GM23248 (cell line): ENCODE measurements at regions not wholly inside any gene's neighbourhood (a gene's known extent, or its start where the extent isn't known, plus 50 kb on each side); places are given as distances from the start of the nearest gene placed in this dataset.

Experiments
- EZH2 ChIP-seq: fragments of 200-600 bp; sonication (generic); IDR thresholded peaks from 2 replicates; pipeline ENCODE4 v1.6.1; 2018; ENCODE audit warnings: antibody characterized with exemption, mild to moderate bottlenecking; ENCODE audit not compliant: insufficient read depth, poor library complexity, severe bottlenecking
- EZH2phosphoT487 ChIP-seq: fragments of 200-600 bp; sonication (generic); IDR thresholded peaks from 2 replicates; pipeline ENCODE4 v1.6.1; 2018; ENCODE audit warnings: antibody characterized with exemption, moderate library complexity, mild to moderate bottlenecking, low read depth; ENCODE audit not compliant: insufficient read depth

GRCh38 chr2:21757805-21758430 is 634.1 kb downstream of the TDRD15 start:
- no peak for TF ChIP-seq EZH2
- no peak for TF ChIP-seq EZH2phosphoT487
